BJ (cell line): ENCODE measurements at regions not wholly inside any gene's neighbourhood (a gene's known extent, or its start where the extent isn't known, plus 50 kb on each side); places are given as distances from the start of the nearest gene placed in this dataset.

Experiments
- CTCF ChIA-PET: fragments of 350-600 bp; formaldehyde crosslinking; extraction: SDS; loops from one replicate; lab custom pipeline; 2021; ENCODE audit warnings: antibody characterized with exemption, inconsistent platforms; lab: Yijun Ruan, JAX
- POLR2A ChIA-PET: fragments of 300-600 bp; sonication (Branson Sonifier 250); formaldehyde crosslinking; extraction: SDS; loops from one replicate; lab custom pipeline; 2021; ENCODE audit warnings: antibody characterized with exemption; lab: Charles Lee
- DNase-seq: peaks from one replicate; pipeline ENCODE4 v3.0.0-alpha.2; 2011; ENCODE audit warnings: low read depth
- H3K27me3 ChIP-seq: 2 replicates; pipeline ENCODE4 v1.6.0; 2011; ENCODE audit warnings: low read length; ENCODE audit not compliant: control insufficient read depth, insufficient read depth
- H3K36me3 ChIP-seq: 2 replicates; pipeline ENCODE4 v1.5.1; 2011; ENCODE audit warnings: low read length; ENCODE audit not compliant: control insufficient read depth, insufficient read depth
- H3K4me3 ChIP-seq: 2 replicates; pipeline ENCODE4 v1.5.1; 2011; ENCODE audit warnings: low read depth, mild to moderate bottlenecking, control low read depth, low read length
- TF ChIP-seq, protein P1 (sequence below): IDR thresholded peaks from 2 replicates; pipeline ENCODE4 v1.5.1; 2011; ENCODE audit warnings: low read depth, mild to moderate bottlenecking, control low read depth, inconsistent platforms, low read length, moderate library complexity; ENCODE audit not compliant: insufficient read depth

DNA sequence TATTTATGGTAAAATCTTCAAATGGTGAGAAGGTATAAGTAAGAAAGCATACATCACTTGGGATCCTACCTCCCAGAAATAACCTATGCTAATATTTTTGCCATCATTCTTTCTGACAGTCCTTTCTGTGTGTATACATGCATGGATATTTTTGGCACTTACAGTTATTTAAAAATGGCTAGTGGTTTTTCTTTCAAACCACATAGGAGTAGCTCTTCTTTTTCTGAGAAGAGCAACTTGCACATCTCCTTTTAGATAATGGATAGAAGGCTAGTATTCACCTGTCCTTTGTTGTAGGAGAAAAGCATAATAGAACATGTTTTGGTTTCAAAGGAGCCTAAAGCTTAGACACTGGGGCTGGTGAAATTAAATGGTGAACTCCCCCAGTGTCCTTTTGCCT is 87.3 kb downstream of the EMP1 start:
- DNase-seq, result no peak
- ChIA-PET POLR2A (no interaction called here), CTCF (interaction anchor here (0.5 to 1.0 kb wide), 2 partner anchors 62 to 251 kb away, joined by 3 to 4 read pairs; no protein-coding TSS in a partner anchor)
- TF ChIP-seq, protein P1, sequence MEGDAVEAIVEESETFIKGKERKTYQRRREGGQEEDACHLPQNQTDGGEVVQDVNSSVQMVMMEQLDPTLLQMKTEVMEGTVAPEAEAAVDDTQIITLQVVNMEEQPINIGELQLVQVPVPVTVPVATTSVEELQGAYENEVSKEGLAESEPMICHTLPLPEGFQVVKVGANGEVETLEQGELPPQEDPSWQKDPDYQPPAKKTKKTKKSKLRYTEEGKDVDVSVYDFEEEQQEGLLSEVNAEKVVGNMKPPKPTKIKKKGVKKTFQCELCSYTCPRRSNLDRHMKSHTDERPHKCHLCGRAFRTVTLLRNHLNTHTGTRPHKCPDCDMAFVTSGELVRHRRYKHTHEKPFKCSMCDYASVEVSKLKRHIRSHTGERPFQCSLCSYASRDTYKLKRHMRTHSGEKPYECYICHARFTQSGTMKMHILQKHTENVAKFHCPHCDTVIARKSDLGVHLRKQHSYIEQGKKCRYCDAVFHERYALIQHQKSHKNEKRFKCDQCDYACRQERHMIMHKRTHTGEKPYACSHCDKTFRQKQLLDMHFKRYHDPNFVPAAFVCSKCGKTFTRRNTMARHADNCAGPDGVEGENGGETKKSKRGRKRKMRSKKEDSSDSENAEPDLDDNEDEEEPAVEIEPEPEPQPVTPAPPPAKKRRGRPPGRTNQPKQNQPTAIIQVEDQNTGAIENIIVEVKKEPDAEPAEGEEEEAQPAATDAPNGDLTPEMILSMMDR, result no peak
- no peaks in the 10 kb centered on the region for H3K36me3 ChIP-seq
- peaks cover 5% of the 10 kb centered on the region; the same call in 1 of the 2 replicates for H3K27me3 ChIP-seq
- no peak overlapping the region for H3K4me3 ChIP-seq

DNA sequence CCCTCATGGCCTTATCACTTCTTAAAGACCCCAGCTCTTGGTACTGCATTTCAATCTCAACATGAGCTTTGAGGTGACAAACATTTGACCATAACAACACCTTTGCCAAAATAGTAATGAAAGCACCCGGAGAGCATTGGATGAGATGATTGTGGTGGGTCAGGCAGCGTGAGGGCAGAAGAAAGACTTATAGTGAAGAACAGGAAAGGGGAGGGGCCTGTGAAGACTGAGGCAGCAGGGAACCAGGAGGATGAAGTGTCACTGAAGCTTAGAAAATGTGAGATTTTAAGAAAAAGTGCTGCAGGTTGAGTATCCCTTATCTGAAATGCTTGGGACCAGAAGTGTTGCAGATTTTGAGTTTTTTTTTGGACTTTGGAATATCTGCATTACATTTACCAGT is 86.3 kb downstream of the EMP1 start:
- no peaks in the 10 kb centered on the region for H3K36me3 ChIP-seq
- DNase-seq, result no peak
- ChIA-PET POLR2A (no interaction called here), CTCF (interaction anchor here (0.9 to 2.0 kb wide), 3 partner anchors 79 to 252 kb away, joined by 4 to 8 read pairs (median 4); no protein-coding TSS in a partner anchor)
- H3K4me3 ChIP-seq, result no peak overlapping the region
- TF ChIP-seq, protein P1, result no peak
- H3K27me3 ChIP-seq, result peaks cover 5% of the 10 kb centered on the region; the same call in 1 of the 2 replicates

DNA sequence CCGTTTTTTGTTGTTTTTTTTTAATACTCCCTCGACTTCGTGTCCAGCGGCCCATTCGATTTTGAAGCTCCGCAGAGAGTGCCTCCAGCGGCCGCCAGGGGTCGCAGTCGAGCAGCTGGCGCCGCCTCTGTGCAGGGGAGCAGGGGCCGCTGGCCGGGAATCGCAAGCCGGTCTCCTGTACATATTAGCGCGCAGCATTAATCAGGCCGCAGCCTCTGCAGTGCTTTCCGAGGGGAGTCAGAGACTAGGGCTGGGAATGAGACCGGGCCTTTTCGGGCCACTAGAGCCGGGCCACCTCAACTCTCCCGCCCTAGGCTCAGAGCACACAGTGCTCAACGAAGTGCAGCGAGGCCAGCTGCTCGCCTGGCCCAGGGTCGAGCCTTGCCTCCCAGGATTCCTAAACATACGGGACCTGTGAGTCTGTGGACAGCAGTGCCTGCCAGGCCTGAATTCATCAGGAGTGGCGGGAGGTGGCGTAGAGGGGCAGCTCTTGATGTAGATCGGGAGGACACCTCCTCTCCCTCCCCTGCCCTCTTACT is 81.8 kb downstream of the EMP1 start:
- Histone ChIP-seq H3K36me3 (no peaks in the 10 kb centered on the region), H3K4me3 (no peak overlapping the region), H3K27me3 (peaks cover 21% of the 10 kb centered on the region)
- ChIA-PET POLR2A (no interaction called here), CTCF (interaction anchor here (0.6 to 3.0 kb wide), 27 partner anchors 9 to 889 kb away, joined by 3 to 24 read pairs (median 4); no protein-coding TSS in a partner anchor)
- DNase-seq, result no peak
- TF ChIP-seq, protein P1, result peak; percentile 99

DNA sequence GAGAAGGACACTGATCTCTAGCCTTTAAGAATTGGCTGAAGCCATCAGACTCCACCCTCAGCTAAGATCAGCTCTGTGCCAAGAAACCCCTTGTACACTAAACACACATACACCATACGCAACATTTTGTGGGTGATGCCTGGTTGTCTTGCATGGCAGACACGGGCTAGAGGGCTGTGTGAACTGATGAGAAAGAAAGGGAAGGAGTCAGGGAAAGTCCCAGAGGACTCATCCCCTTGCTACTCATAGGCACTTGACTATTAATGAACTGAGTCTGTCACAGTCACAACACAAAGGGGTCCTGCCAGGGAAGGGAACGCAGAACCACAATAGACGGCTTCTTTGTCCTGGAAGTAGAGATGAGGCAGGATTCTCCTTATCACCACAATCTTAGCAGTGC is 80.8 kb downstream of the EMP1 start:
- H3K27me3 ChIP-seq, result peaks cover 23% of the 10 kb centered on the region
- TF ChIP-seq, protein P1, result no peak
- DNase-seq, result no peak
- H3K36me3 ChIP-seq, result no peaks in the 10 kb centered on the region
- H3K4me3 ChIP-seq, result no peak overlapping the region
- ChIA-PET POLR2A (no interaction called here), CTCF (interaction anchor here (0.9 to 2.6 kb wide), 4 partner anchors 10 to 257 kb away, joined by 3 to 17 read pairs (median 3); no protein-coding TSS in a partner anchor)

DNA sequence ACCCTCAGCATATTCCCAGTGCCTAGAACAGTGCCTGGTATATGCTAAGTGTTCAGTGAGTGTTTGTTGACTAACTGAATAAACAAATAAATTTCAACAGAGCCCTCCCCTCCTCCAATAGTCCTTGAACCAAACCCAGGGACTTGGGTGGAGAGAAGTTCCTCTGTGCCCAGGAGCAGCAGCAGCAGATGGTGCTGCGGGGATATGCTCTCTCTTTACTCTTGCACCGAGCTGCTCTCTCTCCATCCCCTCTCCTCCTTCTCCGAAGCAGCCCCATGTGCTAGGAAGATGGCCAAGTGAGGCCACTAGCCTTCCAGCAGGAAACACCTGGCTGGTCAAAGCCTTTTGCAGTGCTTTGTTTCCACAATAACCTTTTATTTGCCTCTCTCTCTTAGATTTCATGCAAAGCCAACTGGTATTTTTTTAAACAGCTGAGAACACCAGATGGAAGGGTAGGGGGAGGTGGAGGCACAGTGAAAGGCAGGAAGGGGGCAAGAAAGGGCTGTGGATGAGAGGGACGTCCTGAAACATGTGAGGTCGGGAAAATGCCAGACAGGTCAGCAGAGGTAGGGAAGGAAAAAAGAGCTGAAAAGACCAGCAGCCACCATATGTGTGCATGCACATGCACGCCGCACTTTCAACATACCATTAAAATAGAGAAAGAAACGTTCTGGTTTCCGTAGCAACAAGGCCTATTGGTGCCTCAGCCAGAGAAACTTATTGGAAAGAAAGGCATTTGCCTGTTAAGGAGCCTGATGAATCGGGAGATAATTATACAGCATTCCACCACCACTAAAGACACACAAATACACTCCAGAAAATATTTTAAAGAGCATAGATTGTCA is 78.9 kb downstream of the EMP1 start:
- ChIA-PET CTCF (interaction anchor here (1.3 to 1.5 kb wide), 2 partner anchors 19 to 259 kb away, joined by 3 to 6 read pairs; no protein-coding TSS in a partner anchor), POLR2A (no interaction called here)
- TF ChIP-seq, protein P1, result no peak
- Histone ChIP-seq H3K4me3 (no peak overlapping the region), H3K36me3 (no peaks in the 10 kb centered on the region), H3K27me3 (peaks cover 32% of the 10 kb centered on the region)
- no peak for DNase-seq
